T-cell (primary cell): ENCODE measurements at regions not wholly inside any gene's neighbourhood (a gene's known extent, or its start where the extent isn't known, plus 50 kb on each side); places are given as distances from the start of the nearest gene placed in this dataset.

Experiments
- ATAC-seq, 4 experiments: fragments of 200-7000 bp in 3 of 4; fragments of 150-1000 bp in 1 of 4; cut with Tn5 transposase; replicated peaks in 1 of 4; 1 replicate in 3 of 4; 2 replicates in 1 of 4; pipeline ENCODE4 v1.10.0; 2021; ENCODE audit warnings: moderate library complexity in 3 of 4, mild to moderate bottlenecking in 2 of 4, moderate number of reproducible peaks in 1 of 4
- CTCF ChIA-PET, 2 donors: fragments of 300-600 bp; sonication (Branson Sonifier 250); formaldehyde crosslinking; loops; one replicate each; lab custom pipeline; 2022; ENCODE audit warnings: antibody characterized with exemption in 2 of 2; lab: Charles Lee
- POLR2A ChIA-PET, 2 donors: fragments of 300-600 bp; sonication (Branson Sonifier 250); formaldehyde crosslinking; loops; one replicate each; lab custom pipeline; 2022; ENCODE audit warnings: antibody characterized with exemption in 2 of 2; lab: Charles Lee
- DNase-seq, 35 experiments: peaks; one replicate each; pipeline versions ENCODE4 v3.0.0 to v3.0.0-alpha.2; 2013 to 2023
- H3K27ac ChIP-seq: one replicate; pipeline ENCODE4 v1.5.1; 2013; ENCODE audit warnings: low read length
- H3K27me3 ChIP-seq, 2 experiments: replicated peaks in 1 of 2; 1 replicate in 1 of 2; 2 replicates in 1 of 2; pipeline versions ENCODE4 v1.6.1 to v1.7.0; 2013; ENCODE audit warnings: low read length in 1 of 2, mixed read lengths in 1 of 2; ENCODE audit not compliant: control insufficient read depth in 2 of 2, insufficient read depth in 2 of 2; ENCODE audit errors: extremely low read depth in 1 of 2
- H3K36me3 ChIP-seq, 2 donors: 1 replicate in 1 of 2; 2 replicates in 1 of 2; pipeline versions ENCODE4 v1.6.1 to v1.7.0; 2013; ENCODE audit warnings: low read length in 1 of 2; ENCODE audit not compliant: control insufficient read depth in 2 of 2, insufficient read depth in 1 of 2; ENCODE audit errors: extremely low read depth in 1 of 2
- H3K4me1 ChIP-seq, 2 experiments: 1 replicate in 1 of 2; 2 replicates in 1 of 2; pipeline versions ENCODE4 v1.6.1 to v1.7.0; 2013; ENCODE audit warnings: low read length in 2 of 2, mixed read lengths in 1 of 2; ENCODE audit not compliant: insufficient read depth in 2 of 2, control insufficient read depth in 1 of 2; ENCODE audit errors: extremely low read depth in 1 of 2
- H3K4me3 ChIP-seq, 2 donors: 1 replicate in 1 of 2; 2 replicates in 1 of 2; pipeline versions ENCODE4 v1.5.1 to v1.7.0; 2013; ENCODE audit warnings: mild to moderate bottlenecking in 2 of 2, low read length in 1 of 2, moderate library complexity in 1 of 2; ENCODE audit not compliant: control insufficient read depth in 1 of 2; ENCODE audit errors: extremely low read depth in 1 of 2
- H3K9me3 ChIP-seq: 2 replicates; pipeline ENCODE4 v1.7.0; 2013
- H3K27ac Mint-ChIP-seq, 2 donors: one replicate each; pipeline ENCODE4 v1.8.0; 2020 to 2021; ENCODE audit warnings: mild to moderate bottlenecking in 2 of 2, mixed read lengths in 2 of 2
- H3K27me3 Mint-ChIP-seq, 2 donors: one replicate each; pipeline ENCODE4 v1.8.0; 2021 to 2022; ENCODE audit warnings: mixed read lengths in 2 of 2
- H3K36me3 Mint-ChIP-seq: one replicate; pipeline ENCODE4 v1.8.0; 2021; ENCODE audit warnings: mixed read lengths
- H3K4me1 Mint-ChIP-seq, 3 donors: one replicate each; pipeline ENCODE4 v1.8.0; 2020 to 2022; ENCODE audit warnings: mixed read lengths in 3 of 3, mild to moderate bottlenecking in 1 of 3
- H3K4me3 Mint-ChIP-seq, 3 donors: one replicate each; pipeline ENCODE4 v1.8.0; 2020 to 2022; ENCODE audit warnings: mild to moderate bottlenecking in 3 of 3, mixed read lengths in 3 of 3, moderate library complexity in 3 of 3
- H3K9me3 Mint-ChIP-seq, 3 donors: one replicate each; pipeline ENCODE4 v1.8.0; 2020 to 2022; ENCODE audit warnings: mixed read lengths in 3 of 3
- WGBS: methylation state at CpG from one replicate; pipeline ENCODE4 v1.1.5; 2013; ENCODE audit warnings: missing lambda C conversion rate; ENCODE audit not compliant: insufficient coverage; 5-methylcytosine and 5-hydroxymethylcytosine counted together

GRCh38 chr2:175439416-175439815 lies 257.9 kb upstream of the ATP5MC3 start:
- POLR2A ChIA-PET: no interaction called here
- CTCF ChIA-PET: no interaction called here
- H3K36me3 Mint-ChIP-seq: no peaks in the 10 kb centered on the region
- DNase-seq (no peak), ATAC-seq (no peak)
- no peaks in the 10 kb centered on the region for H3K4me1 Mint-ChIP-seq
- no peaks in the 10 kb centered on the region for H3K36me3 ChIP-seq
- no peaks in the 10 kb centered on the region for H3K9me3 Mint-ChIP-seq
- no peaks in the 10 kb centered on the region for H3K4me1 ChIP-seq
- H3K4me3 ChIP-seq: no peak overlapping the region
- H3K4me3 Mint-ChIP-seq: no peak overlapping the region
- no CpG with 5 or more reads among the region's 1 CpG for WGBS
- H3K27ac ChIP-seq: no peak overlapping the region
- H3K27me3 ChIP-seq: no peaks in the 10 kb centered on the region
- no peak overlapping the region for H3K27ac Mint-ChIP-seq
- H3K27me3 Mint-ChIP-seq: peaks cover 0 to 27% of the 10 kb centered on the region in 2 donors
- H3K9me3 ChIP-seq: no peaks in the 10 kb centered on the region

- H3K27me3 Mint-ChIP-seq: peaks cover 0 to 22% of the 10 kb centered on the region in 2 donors
- CTCF ChIA-PET: no interaction called here
These were observed 255.7 kb upstream of the ATP5MC3 start for GRCh38 chr2:175437167-175437566.

GRCh38 chr2:175436076-175436475 lies 254.6 kb upstream of the ATP5MC3 start:
- no peaks in the 10 kb centered on the region for H3K27me3 ChIP-seq
- Mint-ChIP-seq H3K4me3 (no peak overlapping the region), H3K27ac (no peak overlapping the region), H3K36me3 (no peaks in the 10 kb centered on the region), H3K4me1 (no peaks in the 10 kb centered on the region), H3K27me3 (peaks cover 0 to 16% of the 10 kb centered on the region in 2 donors), H3K9me3 (no peaks in the 10 kb centered on the region)
- DNase-seq: no peak
- H3K27ac ChIP-seq: no peak overlapping the region
- H3K36me3 ChIP-seq: no peaks in the 10 kb centered on the region
- no peak for ATAC-seq
- no CpG with 5 or more reads among the region's 2 CpGs for WGBS
- no peak overlapping the region for H3K4me3 ChIP-seq
- H3K9me3 ChIP-seq: no peaks in the 10 kb centered on the region
- POLR2A ChIA-PET: no interaction called here
- no peaks in the 10 kb centered on the region for H3K4me1 ChIP-seq
- CTCF ChIA-PET: no interaction called here

More at GRCh38 chr2:175437167-175437566, 255.7 kb upstream of the ATP5MC3 start:
- DNase-seq (no peak), ATAC-seq (no peak)
- Mint-ChIP-seq H3K27ac (no peak overlapping the region), H3K4me1 (no peaks in the 10 kb centered on the region), H3K36me3 (no peaks in the 10 kb centered on the region), H3K4me3 (no peak overlapping the region), H3K9me3 (no peaks in the 10 kb centered on the region)
- Histone ChIP-seq H3K27ac (no peak overlapping the region), H3K27me3 (no peaks in the 10 kb centered on the region), H3K9me3 (no peaks in the 10 kb centered on the region), H3K4me1 (no peaks in the 10 kb centered on the region), H3K4me3 (no peak overlapping the region), H3K36me3 (no peaks in the 10 kb centered on the region)
- POLR2A ChIA-PET: no interaction called here

- POLR2A ChIA-PET: no interaction called here
- no CpG with 5 or more reads among the region's 1 CpG for WGBS
- Histone ChIP-seq H3K4me3 (no peak overlapping the region), H3K36me3 (no peaks in the 10 kb centered on the region), H3K27ac (no peak overlapping the region), H3K27me3 (no peaks in the 10 kb centered on the region), H3K4me1 (no peaks in the 10 kb centered on the region), H3K9me3 (no peaks in the 10 kb centered on the region)
- no peaks in the 10 kb centered on the region for H3K9me3 Mint-ChIP-seq
- H3K36me3 Mint-ChIP-seq: no peaks in the 10 kb centered on the region
- H3K27me3 Mint-ChIP-seq: peaks cover 0 to 14% of the 10 kb centered on the region in 2 donors
- H3K27ac Mint-ChIP-seq: no peak overlapping the region
- H3K4me1 Mint-ChIP-seq: no peaks in the 10 kb centered on the region
- ATAC-seq: no peak
- DNase-seq: no peak
- no peak overlapping the region for H3K4me3 Mint-ChIP-seq
- CTCF ChIA-PET: no interaction called here
These were observed 253.5 kb upstream of the ATP5MC3 start for GRCh38 chr2:175435012-175435411.

- no peak overlapping the region for H3K4me3 Mint-ChIP-seq
- WGBS: 100% methylated on average over 2 of the region's 2 CpGs
- no peaks in the 10 kb centered on the region for H3K36me3 ChIP-seq
- H3K27ac Mint-ChIP-seq: no peak overlapping the region
- H3K27me3 Mint-ChIP-seq: no peaks in the 10 kb centered on the region
- H3K27me3 ChIP-seq: no peaks in the 10 kb centered on the region
- H3K4me3 ChIP-seq: no peak overlapping the region
- ChIA-PET CTCF (no interaction called here), POLR2A (no interaction called here)
- peaks cover 4 to 8% (median 8%) of the 10 kb centered on the region in 3 donors for H3K9me3 Mint-ChIP-seq
- no peaks in the 10 kb centered on the region for H3K4me1 Mint-ChIP-seq
- H3K9me3 ChIP-seq: no peaks in the 10 kb centered on the region
- H3K36me3 Mint-ChIP-seq: no peaks in the 10 kb centered on the region
- no peaks in the 10 kb centered on the region for H3K4me1 ChIP-seq
- no peak for DNase-seq
- H3K27ac ChIP-seq: no peak overlapping the region
- ATAC-seq: no peak
These were observed 251.3 kb upstream of the ATP5MC3 start for GRCh38 chr2:175432793-175433192.

- Histone ChIP-seq H3K9me3 (no peaks in the 10 kb centered on the region), H3K27ac (no peak overlapping the region), H3K4me1 (no peaks in the 10 kb centered on the region), H3K27me3 (no peaks in the 10 kb centered on the region), H3K4me3 (no peak overlapping the region), H3K36me3 (no peaks in the 10 kb centered on the region)
- Mint-ChIP-seq H3K4me1 (no peaks in the 10 kb centered on the region), H3K27me3 (no peaks in the 10 kb centered on the region), H3K27ac (no peak overlapping the region), H3K9me3 (peaks cover 4 to 8% (median 8%) of the 10 kb centered on the region in 3 donors), H3K36me3 (no peaks in the 10 kb centered on the region), H3K4me3 (no peak overlapping the region)
- DNase-seq: no peak
- ATAC-seq: no peak
- CTCF ChIA-PET: no interaction called here
- 95% methylated on average over 4 of the region's 5 CpGs for whole genome bisulfite sequencing
- POLR2A ChIA-PET: no interaction called here
These were observed 250.5 kb upstream of the ATP5MC3 start for GRCh38 chr2:175432021-175432420.
